Fibroblast of the conjunctiva (primary cell): ENCODE measurements at regions not wholly inside any gene's neighbourhood (a gene's known extent, or its start where the extent isn't known, plus 50 kb on each side); places are given as distances from the start of the nearest gene placed in this dataset.

Experiments
- DNase-seq: peaks from one replicate; pipeline ENCODE4 v3.0.0-alpha.2; 2010; ENCODE audit warnings: low read depth

DNA sequence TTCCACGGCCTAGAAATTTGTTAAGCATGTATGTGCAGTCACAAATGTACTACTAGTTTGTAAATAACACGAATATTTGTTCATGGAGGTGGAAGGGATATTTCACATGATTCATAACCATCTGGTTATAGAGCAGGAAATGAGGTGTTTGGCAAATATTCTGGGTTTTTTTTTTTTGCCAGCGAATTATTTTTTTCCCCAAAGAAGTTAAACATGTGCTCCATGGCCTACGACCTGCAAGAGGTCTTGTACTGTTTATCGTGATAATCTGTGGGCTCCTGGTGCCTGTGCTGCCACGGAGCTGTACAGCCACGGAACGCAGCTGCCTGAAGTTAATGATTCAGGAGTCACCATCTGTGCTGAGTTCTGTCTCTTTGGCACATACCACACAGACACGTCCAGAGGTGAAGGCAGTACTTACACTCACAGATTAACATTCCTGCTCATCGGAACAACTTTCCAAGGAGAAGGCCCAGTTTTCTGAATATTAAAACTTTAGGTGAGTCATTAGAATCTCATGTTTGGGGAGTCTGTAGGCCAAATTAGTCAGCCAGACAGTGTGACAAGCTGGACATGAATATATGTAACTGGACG, 156.3 kb downstream of the TMX1 start:
- peak; percentile 72 for DNase-seq

DNA sequence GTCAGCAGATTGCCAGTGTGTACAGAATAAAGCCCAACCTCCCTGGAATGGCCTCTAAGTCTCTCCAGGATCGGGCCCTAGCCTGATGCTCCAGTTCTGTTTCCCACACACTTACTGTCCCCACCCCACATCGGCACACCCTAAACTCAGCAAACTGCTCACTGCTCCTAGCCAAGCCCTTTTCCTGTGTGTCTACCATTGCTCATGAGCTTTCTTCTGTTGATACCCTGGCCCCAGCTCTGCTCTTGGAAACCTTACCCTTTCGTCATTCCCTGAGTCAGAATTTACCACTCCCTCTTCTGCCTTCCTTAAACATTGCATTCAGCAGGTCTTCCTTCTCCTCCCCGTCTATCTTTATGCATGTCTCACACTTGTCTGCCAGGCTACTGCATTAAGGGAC, 158.9 kb downstream of the TMX1 start:
- peak; percentile 57 for DNase-seq

DNA sequence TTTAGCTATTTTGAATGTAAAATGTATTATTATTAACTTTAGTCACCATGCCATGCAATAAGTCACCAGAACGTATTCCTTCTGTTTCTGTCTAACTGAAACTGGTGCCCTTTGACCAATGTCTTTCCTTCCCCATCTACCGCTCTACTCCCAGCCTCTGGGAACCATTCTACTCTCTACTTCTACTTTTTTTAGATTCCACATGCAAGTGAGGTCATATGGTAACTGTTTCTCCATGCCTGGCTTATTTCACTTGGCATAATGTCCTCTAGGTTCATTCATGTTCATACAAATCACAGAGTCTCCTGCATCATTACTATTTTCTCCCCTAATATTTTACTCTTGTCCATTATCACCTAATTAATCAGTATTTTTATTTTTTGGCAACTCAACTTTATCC, 160.1 kb downstream of the TMX1 start:
- DNase-seq: no peak

DNA sequence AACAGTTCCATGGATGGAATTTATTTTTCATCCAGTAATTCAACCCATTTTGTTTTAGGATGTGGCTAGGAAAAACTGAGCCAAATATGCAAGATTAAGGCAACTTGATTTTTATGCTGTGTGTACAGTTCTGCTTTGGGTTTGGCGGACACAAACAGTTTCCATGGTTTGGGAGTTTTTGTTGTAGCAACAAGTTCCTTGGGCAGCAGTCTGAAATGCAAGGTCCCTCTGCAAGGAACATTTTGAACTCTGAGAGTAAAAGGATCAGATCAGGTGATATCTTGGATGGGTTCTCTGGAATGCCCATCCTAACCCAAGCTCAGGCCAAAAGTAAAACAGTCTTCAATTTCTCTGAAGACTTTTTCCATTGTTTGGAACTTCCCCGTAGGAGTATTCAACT, 161.2 kb downstream of the TMX1 start:
- peak; percentile 34 for DNase-seq

DNA sequence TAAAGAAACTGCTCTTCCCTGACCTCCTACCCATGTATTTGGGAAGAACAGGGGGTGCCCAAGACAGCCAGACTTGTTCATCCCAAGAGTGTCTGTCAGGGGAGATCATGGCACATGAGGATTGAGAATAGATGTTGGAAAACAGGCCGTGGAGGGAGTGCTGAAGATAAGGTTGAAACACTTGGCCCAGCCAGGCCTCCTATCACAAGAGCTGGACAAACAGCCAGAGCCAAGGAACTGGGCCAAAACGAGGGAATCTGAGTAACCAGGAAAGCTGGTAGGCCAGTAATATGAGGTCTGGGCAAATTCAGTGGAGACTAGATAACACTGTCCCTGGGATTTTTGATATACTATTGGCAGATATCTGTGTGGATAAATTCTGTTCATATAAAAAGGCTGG, 161.7 kb downstream of the TMX1 start:
- no peak for DNase-seq

- DNase-seq: no peak
Measured at GRCh38 chr14:51410897-51411296, 170.8 kb downstream of the TMX1 start.

- no peak for DNase-seq
Measured at GRCh38 chr14:51419685-51420084, 179.6 kb downstream of the TMX1 start.

DNA sequence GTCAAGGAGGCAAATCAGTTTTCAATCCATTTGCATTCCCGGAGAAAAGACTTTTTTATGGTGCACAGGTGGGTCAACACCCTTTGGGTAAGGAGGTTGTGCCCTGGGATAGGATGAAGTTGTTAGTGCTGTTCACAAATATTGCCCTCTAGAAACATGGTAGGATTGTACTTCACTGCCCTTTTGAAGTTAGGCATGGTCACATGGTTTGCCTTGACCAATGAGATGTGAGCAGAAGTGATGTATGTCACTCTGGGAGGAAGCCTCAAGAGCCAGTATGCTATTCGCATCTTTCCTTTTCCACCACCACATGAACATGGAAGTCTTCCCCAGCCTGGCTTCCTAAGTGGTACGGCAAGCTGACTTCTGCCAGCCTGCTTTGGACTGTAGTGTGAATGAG, 182.7 kb downstream of the TMX1 start:
- no peak for DNase-seq

DNA sequence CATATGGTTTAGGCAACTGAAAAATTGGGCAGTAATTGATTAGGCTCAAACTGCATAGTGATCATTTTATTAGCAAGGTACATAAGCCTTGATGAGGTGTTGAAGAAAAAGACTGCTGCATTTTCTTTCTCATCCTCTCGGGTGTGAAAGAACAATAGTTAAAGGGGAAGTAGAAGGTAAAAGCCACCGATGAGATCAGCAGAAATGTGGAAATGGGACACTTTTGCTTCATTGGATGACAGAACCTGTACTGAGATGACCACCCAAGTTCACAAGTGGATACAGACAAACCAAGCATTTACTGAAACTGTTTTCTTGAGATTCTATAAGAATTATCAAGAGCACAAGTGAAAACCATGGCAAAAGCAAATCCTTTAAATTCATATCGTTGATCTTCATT, 184.0 kb downstream of the TMX1 start:
- DNase-seq: no peak

DNA sequence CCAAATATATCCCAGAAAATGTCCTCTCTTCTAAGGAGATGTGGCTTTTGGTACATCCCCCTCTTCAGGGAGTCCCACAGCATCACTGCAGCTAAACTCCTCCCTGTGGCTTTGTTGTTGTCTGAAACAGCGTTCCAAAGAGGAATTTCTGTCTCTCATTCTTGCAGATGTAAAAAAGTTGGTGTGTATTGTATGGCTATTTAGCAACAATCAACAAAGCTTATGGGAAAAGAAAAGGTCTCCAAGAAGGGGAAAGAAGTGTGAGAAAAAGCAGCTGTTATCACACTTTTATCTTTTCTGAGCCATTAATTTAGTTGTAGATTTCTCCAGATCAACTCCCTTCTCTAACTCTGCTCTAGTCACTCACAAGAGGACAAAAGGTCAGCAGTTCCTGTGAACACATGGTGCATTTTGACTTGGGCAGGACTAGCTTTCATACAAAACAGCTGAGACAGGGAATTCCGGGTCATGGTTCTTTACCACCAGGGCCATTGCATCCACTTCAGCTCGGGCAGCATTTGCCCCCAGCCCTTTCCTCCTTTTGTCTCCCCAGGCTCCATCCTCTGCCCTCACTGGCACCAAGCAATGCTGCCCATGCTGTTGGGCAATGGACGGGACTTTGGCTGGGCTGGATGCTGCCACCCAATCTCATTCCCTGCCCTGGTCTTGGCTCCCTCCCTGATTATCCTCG, 184.7 kb downstream of the TMX1 start:
- no peak for DNase-seq

GRCh38 chr14:51428981-51429380, 188.9 kb downstream of the TMX1 start:
- DNase-seq: no peak

- no peak for DNase-seq
Measured at GRCh38 chr14:51430079-51430478, 190.0 kb downstream of the TMX1 start.

- no peak for DNase-seq
Measured at GRCh38 chr14:51430633-51431032, 190.6 kb downstream of the TMX1 start.

GRCh38 chr14:51431033-51431709, 191.1 kb downstream of the TMX1 start:
- no peak for DNase-seq

- DNase-seq: no peak
Measured at GRCh38 chr14:51431741-51432140, 191.7 kb downstream of the TMX1 start.

DNA sequence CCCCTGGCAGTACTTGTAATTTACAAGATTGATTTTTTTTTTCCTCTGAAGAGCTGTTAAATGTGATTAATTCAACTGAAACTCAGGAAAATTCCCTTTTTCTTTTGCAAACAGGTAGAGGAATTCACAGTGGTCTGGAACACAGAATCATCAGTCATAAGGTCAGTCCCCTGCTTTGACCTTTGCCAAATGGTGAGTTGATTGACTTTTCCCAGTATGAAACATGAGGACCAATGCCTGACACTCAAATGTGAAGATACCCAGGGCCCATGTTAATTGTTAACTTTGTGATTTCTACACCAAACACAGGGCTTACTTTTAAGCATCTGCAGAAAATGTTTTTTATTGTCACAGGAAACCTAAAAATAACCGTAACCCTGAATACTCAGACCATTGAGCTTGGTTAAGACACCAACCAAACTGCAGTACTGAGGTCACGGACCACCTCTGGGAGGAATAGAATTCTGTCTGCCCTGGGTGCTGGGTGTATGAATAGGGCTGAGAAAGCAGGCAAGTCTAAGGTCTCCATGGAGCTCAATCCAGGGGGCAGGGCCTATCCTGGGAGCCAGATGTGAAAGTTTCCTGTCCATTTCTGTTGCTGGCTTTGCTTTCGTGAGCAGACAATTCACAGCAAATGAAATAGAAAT, 192.4 kb downstream of the TMX1 start:
- no peak for DNase-seq

DNA sequence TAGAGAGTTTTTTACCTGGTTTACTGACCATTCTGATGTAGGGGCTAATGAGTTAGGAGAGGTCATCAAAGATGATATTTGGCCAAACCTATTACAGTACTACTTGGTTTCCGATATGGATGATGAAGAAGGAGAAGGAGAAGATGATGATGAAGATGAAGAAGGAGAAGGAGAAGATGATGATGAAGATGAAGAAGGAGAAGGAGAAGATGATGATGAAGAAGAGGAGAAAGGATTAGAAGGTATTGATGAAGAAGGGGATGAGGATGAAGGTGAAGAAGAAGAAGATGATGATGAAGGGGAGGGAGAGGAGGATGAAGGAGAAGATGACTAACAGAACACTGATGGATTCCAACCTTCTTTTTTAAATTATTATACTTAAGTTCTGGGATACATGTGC, 196.6 kb downstream of the TMX1 start:
- DNase-seq: no peak

DNA sequence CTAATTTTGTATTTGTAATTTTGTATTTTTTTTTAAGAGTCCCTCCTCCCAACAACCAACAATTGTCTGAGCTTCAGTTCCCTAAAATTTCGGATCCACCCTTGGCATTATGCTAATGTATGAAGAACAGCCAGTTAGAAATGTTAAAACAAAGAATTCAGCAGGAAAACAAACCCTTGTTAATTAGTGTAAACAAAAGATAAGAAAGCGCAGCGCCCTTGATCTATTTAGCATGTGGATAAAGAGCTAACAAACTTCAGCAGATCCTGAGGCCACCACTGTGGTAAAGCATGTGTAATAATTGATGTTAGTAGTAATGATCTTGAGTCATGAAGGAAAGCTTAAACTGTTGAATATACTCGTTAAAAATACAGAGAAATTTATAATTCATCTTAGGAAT, 199.8 kb downstream of the TMX1 start:
- no peak for DNase-seq

- no peak for DNase-seq
Measured at GRCh38 chr14:51441001-51441400, 201.0 kb downstream of the TMX1 start.

DNA sequence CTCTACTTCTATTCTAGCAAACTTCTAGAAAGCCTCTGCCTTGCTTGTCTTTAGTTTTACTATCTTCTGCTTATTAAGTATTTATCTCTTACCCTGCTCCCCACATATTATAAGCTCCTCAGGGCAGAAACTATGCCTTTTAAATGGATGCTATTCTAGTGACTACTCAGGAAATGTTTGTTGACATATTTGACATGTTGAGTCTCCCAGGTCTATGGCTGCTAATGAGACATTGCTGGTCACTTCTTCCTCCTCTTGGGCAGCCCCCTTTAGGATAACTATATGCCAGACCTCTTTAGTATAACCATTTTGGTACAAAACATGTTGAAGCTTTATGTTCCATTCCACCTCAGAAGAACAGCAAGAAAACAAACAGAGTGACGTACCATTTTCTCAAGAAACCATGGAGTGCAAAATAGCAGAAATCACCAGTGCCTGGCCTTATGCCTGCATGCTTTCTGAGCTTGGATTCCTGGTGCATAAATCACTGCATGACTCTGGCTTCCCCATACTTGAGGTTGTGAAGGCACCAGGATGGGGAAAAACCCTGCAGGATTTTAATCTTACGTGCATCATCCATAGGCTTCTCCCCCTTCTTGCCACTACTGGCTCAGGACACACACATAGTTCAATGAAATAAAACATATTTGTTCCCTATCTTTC, 202.6 kb downstream of the TMX1 start:
- DNase-seq: peak; percentile 90

GRCh38 chr14:51443195-51444018, 203.4 kb downstream of the TMX1 start:
- no peak for DNase-seq
